NCI-H146 (cell line): ENCODE measurements at regions not wholly inside any gene's neighbourhood (a gene's known extent, or its start where the extent isn't known, plus 50 kb on each side); places are given as distances from the start of the nearest gene placed in this dataset.
A peak's percentile ranks its signal among the peaks of the same experiment; 100 is the strongest.

Experiments
- DNase-seq: peaks from one replicate; lab custom pipeline; 2025; lab: John Stamatoyannopoulos, UW

- DNase-seq: no peak
These were observed 92.5 kb upstream of the NCK2 start for GRCh38 chr2:105652014-105652796.

GRCh38 chr2:105649534-105649933 lies 95.2 kb upstream of the NCK2 start:
- DNase-seq: no peak

DNA sequence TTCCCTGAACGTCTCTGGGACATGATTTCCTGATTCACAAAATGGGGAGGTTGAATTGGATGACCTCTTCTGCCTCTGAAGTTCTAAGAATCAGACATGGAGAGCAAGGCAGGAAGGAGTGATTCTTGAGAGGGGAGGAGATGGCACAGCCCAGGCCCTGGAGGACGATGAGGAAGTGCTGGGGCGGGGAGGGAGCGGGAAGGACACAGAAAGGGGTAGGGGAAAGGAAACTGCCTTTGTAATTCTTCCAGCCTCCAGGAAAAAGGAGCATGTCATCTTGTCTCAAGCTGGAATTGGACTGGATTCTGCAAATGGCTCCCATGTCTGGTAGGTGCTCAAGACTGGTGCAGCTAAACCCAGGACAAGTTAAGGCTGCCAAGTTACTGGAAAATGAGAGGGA lies 97.0 kb upstream of the NCK2 start:
- DNase-seq: no peak

GRCh38 chr2:105646774-105647076 lies 98.0 kb upstream of the NCK2 start:
- DNase-seq: no peak

GRCh38 chr2:105645938-105646773 lies 98.6 kb upstream of the NCK2 start:
- DNase-seq: peak; percentile 14

- no peak for DNase-seq
These were observed 99.4 kb upstream of the NCK2 start for GRCh38 chr2:105645031-105645937.

DNA sequence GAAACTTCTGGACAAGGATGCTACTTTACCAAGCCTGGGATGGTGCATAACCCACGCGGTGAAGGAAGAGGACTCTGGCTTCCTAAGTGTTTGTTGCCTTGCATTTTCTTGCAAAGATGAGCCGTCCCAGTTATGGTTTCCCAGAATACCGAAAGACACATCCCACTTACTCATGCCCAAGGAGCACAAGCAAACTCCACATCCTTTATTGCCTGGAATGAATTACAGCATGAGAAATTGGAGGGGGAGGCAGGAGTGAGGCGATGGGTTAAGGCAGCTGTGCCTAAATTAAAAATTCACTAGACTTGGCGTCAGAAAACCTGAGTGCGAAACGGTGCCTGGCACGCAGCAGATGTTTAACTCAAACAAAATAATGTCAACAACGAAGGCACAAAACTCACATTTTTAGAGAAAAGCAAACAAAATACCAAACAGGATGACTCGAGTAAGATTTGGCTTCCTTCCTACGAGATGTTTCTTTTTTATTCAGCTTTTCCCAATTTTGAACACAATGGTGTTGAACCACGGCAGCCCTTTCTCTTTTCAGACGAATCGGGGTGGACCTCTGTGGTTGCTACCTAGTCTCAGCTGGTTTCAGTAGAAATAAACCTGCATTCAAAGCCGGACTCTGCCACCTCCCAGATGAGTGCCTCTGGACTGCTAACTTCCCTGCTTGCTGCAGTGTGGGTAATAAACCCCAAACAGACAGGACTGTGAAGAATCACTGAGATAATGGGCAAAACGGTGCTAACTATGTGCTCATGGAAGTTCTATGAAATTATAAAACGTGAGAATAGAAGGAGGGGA lies 100.3 kb upstream of the NCK2 start:
- DNase-seq: no peak

DNA sequence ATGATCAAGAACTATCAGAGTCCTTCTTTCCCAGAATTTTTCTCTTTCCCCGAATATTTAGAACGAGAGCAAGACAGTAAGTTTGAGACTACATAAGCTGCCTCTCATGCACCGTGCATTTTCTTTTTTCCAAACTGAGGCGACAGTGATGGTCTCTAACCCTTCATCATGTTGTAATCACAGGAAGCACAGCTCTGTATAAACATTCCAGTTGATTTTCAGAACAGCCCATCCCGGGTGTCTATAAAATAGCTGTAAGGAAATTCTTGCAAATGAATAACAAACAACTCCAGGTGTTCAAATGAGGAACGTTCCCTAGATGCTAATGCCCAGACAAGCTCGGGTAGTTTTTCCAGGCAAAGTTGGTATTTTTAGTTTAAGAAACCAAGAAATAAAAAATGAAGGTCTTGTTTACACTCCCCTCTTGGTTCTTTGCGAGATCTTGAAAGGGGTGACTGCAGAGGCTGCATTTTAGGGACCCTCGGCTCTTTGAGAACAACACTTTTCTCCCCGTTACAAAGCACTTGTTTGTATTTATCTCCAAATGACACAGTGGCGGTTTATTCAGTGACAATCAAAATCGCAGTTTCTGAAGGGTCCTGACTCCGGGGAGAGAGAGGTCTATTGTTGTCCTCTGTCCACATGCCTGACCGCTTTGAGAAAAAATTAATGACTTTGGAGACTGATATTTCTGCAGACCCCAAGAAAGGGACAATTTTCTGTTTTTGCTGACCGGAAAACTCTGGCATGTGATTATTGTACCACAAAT lies 101.1 kb upstream of the NCK2 start:
- DNase-seq: peak; percentile 19

- no peak for DNase-seq
These were observed 103.3 kb upstream of the NCK2 start for GRCh38 chr2:105641389-105641811.

DNA sequence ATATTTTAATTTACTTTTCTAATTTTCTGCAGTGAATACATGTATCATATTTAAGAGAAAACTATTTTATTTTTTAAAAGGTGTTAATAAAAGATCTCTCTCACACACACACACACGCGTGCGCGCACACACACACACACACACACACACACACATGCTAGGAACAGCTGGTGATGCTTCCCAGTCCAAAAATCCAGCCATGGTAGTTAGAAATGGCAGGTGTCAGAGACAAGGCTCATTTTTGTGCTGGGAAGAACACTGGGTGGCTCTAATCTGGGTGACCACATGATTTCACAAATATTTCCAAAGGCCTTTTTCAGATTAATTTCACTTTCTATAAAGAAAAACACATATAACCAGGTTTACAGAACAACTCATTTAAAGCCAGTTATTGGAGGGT lies 104.5 kb upstream of the NCK2 start:
- DNase-seq: no peak

DNA sequence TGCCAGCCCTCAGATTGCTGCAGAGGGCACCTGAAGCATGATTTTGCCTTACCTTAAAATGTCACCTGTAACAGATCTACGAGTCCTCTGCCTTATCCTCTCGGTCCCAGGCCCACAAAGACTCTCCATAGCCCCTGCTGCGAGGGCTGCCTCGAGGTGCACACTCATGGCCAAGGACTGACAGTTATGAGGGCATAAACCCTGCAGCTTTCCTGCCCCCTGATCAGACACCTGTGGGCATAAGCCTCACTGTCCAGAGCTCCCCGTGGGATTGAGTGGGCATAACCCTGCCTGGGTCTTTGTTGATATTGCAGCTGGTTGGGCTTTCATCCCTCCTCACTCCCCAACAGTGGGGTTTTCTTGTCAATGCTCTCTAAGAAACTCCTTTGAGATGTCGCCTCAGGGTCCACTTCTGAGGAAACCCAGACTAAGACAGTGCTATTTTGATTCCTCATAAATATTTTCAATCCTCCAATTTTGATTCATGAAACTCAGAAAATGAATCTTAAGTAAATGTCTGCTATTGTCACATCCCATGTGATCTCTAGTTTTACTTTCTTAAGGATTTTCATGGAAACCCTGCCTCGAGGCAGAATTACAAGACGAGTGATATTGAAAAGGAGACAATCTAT lies 108.5 kb upstream of the NCK2 start:
- DNase-seq: no peak

GRCh38 chr2:105635564-105635963 lies 109.1 kb upstream of the NCK2 start:
- no peak for DNase-seq

GRCh38 chr2:105634198-105634597 lies 110.5 kb upstream of the NCK2 start:
- DNase-seq: no peak

DNA sequence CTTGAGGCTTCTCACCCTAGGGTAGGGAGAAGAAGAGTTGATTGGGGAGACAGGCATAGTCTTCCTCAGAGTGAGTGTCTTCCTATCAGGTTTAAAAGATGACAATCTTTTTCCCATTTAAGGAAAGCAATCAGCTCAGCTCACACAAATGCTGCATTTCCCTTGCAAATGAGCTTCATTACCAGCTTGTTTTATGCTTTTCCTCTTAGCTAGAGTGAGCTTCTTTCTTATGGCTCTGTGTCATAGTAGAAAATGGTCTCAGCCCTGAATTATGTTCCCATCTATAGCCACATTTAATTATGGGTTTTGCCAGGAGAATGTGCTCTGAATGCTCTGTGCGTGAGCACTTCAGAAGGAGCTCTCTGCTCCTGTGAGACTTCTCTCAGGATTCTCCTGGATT lies 112.8 kb upstream of the NCK2 start:
- DNase-seq: no peak

- no peak for DNase-seq
These were observed 113.7 kb upstream of the NCK2 start for GRCh38 chr2:105631011-105631410.

- DNase-seq: no peak
These were observed 115.1 kb upstream of the NCK2 start for GRCh38 chr2:105629634-105630033.

- DNase-seq: no peak
These were observed 117.2 kb upstream of the NCK2 start for GRCh38 chr2:105627534-105627933.

DNA sequence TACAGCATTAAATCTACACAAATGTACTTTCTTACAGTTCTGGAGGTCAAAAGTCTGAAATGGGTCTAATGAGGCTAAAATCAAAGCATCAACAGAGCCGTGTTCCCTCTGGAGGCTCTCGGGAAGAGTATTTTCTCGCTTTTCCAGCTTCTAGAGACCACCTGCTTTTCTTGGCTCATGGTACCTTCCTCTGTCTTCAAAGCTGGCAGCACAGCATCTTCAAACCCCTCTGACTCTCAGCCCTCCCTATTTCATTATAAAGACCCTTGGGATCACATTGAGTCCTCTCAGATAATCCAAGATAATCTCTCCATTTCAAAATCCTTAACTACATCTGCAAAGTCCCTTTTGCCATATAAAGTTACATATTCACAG lies 117.8 kb upstream of the NCK2 start:
- DNase-seq: no peak

DNA sequence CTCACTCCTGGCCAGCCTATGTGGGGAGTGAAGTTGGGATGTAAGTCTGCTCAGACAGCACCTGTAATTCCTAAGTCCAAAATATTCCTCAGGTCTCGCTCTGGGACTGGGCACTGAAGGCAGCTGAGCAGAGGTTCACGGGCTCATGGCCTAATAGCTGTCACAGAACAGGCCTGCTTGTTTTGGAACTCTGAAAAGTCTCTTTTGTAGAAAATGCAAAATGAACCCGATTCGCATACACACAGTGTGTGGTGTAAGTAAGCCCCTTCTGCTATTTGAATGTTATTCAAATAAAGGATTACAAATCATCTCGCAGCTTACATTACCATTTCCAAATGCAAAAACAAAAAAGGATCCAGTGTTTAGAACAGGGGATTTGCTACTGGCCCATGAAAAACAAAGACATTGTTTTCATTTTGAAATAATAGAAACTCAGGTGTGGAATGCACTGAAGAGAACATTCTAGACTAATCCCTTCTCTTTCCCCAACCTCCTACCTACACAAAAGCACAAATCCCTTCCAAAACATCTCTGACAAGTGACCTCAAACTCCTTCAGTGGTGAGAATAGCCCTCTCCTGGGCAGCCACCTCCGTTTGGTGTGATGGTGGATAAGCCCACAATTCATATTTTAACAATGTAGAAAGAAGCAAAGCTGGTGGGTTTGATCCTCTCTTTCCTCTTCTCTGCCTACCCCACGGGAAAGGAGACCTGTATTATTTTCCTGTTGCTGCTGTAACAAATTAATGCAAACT lies 118.3 kb upstream of the NCK2 start:
- DNase-seq: no peak

- DNase-seq: no peak
These were observed 119.1 kb upstream of the NCK2 start for GRCh38 chr2:105625632-105626031.
